Ramos (cell line): ENCODE measurements at regions not wholly inside any gene's neighbourhood (a gene's known extent, or its start where the extent isn't known, plus 50 kb on each side); places are given as distances from the start of the nearest gene placed in this dataset.

Source experiments
- in situ Hi-C: fragments of 300-500 bp; cut with MboI; formaldehyde crosslinking; loops from one replicate; pipeline ENCODE4 v1.14.3; 2022; ENCODE audit warnings: low sequenced_read_pairs; ENCODE audit not compliant: unreplicated experiment

GRCh38 chr14:38128640-38129039 lies 79.1 kb upstream of the SSTR1 start:
- in situ Hi-C loops, result no loop called here

GRCh38 chr14:38129192-38129591 lies 78.5 kb upstream of the SSTR1 start:
- in situ Hi-C loops, result no loop called here

- in situ Hi-C loops, result no loop called here
These were observed 78.0 kb upstream of the SSTR1 start for GRCh38 chr14:38129705-38130104.

DNA sequence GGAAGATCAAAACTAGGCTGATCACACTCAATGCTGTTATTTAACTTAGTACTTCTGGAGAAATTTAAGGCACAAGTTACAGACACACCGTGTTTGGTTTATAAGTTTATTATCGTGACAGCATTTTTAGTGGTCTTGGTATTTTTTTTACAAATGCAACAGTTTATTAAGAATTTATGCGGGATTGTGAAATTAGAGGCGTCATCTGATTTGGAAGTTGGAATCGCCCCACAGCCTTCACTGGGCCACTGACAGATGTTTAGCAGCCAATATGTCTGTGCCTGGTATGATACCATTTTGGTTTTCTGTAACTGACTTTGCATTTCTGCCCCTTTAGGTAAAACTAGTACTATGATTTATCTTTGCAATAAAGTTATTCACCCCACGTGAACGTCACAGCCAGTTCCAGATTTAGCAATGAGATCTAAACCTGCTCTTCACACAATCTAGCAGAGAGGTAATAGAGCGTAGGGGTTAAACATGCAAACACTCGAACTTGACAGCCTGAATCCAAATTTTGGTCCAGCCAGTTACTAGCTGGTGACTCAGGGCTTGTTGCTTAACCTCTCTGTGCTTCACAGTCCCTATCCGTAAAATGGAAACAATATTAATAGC lies 73.2 kb upstream of the SSTR1 start:
- in situ Hi-C loops, result no loop called here

GRCh38 chr14:38135106-38135867 lies 72.4 kb upstream of the SSTR1 start:
- in situ Hi-C loops, result no loop called here

GRCh38 chr14:38137005-38137404 lies 70.7 kb upstream of the SSTR1 start:
- in situ Hi-C loops, result no loop called here

DNA sequence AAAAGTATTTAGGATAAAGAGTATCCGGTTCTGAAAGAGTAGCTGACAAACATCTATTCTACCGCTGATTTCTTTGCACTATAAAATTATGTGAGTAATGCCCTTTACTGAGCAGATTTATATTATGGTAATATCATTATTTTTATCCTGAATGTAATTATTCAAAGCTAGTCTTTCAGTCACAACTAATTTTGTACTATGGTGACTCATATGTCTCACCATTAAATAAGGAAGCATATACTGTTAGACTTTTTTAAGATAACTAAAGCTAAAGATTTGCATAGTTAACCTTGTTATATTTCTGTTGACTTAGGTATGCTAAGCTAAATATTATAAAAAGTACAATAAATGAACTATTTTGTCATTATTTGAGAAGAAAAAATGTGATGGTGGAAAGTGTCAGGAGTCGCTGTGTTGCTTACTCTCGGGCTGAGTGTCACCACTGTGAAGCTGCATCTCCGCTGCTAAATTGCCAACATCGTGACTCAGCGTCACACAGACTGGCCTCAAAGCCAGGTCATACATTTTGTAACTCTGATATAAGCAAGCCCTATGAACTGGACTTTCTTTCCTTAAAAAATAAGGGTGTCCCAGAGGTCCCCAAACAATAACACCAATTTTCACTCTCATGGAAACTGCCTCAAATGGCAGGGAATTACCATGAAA lies 69.1 kb upstream of the SSTR1 start:
- in situ Hi-C loops, result no loop called here

DNA sequence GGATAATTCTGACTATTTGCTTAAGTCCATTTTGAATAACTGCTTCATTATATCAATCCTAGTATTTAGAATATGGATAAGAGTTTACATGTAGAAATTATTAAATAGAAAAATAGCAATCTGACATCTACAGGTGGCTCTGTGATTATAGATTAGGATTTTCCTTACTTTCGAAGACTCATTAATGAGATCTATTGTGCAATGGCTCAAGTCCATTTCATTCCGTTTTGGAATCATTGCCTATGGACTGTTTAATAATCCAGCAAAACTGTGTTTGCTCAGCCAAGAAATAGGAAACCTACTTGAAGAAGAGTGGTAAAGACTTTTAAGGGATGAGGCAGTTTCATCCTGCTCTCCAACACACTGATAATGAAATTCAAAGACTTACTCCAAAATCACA lies 67.8 kb upstream of the SSTR1 start:
- in situ Hi-C loops, result no loop called here

- in situ Hi-C loops, result no loop called here
These were observed 64.5 kb upstream of the SSTR1 start for GRCh38 chr14:38143170-38143569.

DNA sequence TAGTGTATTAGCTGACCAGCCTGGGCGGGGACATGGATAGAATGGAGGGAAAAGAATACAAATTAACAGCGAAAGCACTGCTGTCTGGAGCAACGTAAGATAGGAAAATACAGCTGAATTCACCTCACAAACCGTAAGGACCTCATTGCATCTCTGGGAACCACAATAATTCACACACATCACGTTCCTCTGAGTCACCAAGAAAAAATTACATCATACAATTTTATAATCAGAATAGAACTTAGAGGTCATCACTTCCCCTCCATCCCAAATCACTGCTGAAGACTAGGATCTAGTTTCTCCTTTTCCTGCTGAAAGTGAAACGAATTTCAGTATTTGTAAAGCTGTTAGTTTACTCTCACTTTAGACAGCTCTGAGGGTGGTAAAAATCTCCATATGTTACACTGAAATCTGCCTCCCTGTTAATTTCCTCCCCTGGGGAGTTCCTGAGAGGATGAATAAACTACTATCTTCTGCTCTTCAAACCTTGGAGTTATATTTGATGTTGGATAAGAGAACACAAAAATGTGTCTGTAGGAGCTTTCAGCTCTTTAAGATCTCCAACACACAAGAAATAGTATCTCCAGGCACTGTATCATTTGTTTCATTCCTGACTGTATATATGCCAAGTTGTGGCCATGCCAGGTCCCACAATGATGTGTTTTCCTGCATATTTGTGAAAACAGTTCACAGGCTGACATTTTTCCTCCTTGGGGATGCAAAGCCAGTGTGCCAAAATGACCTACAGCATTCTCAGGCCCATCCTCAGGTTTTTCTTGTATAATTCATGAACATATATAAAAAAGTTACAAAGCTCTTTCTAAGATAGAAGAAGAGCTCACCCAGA lies 63.8 kb upstream of the SSTR1 start:
- in situ Hi-C loops, result no loop called here

DNA sequence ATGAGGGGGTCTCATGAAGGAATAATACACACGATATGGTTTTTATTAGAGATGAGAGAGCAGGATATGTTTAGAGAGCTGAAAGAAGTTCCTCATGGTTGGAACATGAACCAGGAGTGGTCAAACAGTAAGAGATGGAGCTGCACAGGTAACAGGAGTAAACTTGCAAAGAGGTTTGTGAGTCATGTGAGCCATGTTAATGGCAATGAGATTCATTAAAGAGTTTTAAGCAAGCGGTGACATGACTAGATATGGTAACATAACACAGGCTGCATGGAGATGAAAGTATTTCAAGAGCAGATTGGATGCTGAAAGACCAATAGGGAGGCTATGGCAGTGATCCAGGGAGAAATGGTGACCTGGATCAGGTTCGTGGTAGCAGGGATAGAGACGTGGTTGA lies 62.6 kb upstream of the SSTR1 start:
- in situ Hi-C loops, result no loop called here

GRCh38 chr14:38150075-38150474 lies 57.6 kb upstream of the SSTR1 start:
- in situ Hi-C loops, result no loop called here
